H1 (cell line): ENCODE measurements at regions not wholly inside any gene's neighbourhood (a gene's known extent, or its start where the extent isn't known, plus 50 kb on each side); places are given as distances from the start of the nearest gene placed in this dataset.

Experiments
- CTCF ChIA-PET: fragments of 300-600 bp; sonication (Branson Sonifier 250); formaldehyde crosslinking; loops from one replicate; lab custom pipeline; 2021; ENCODE audit not compliant: partially characterized antibody; lab: Charles Lee
- POLR2A ChIA-PET: fragments of 300-600 bp; sonication (Branson Sonifier 250); formaldehyde crosslinking; loops from one replicate; lab custom pipeline; 2021; ENCODE audit warnings: inconsistent platforms; ENCODE audit not compliant: partially characterized antibody; lab: Charles Lee
- DNase-seq, 2 experiments: peaks; one replicate each; pipeline versions ENCODE4 v3.0.0 to v3.0.0-alpha.2; 2010 to 2022; ENCODE audit warnings: low spot score in 2 of 2, low read depth in 1 of 2, mixed read lengths in 1 of 2
- FAIRE-seq: peaks from 2 replicates; lab custom pipeline; 2011; peaks lifted over from hg19 to GRCh38; lab: Jason Lieb, UNC
- H2AFZ ChIP-seq: 2 replicates; pipeline ENCODE4 v1.8.1; 2012; ENCODE audit warnings: low read length, inconsistent platforms
- H2AK5ac ChIP-seq: 2 replicates; pipeline ENCODE4 v1.6.1; 2013; ENCODE audit warnings: low read depth, low read length
- H2BK120ac ChIP-seq: replicated peaks from 2 replicates; pipeline ENCODE3; 2013; ENCODE audit warnings: low read depth, low read length, inconsistent platforms
- H2BK12ac ChIP-seq: 2 replicates; pipeline ENCODE4 v1.6.1; 2013; ENCODE audit warnings: low read depth, low read length
- H2BK15ac ChIP-seq: 2 replicates; pipeline ENCODE4 v1.6.1; 2013; ENCODE audit warnings: low read length
- H2BK20ac ChIP-seq: 2 replicates; pipeline ENCODE4 v1.6.1; 2013; ENCODE audit warnings: low read length
- H2BK5ac ChIP-seq: 2 replicates; pipeline ENCODE4 v1.6.1; 2013; ENCODE audit warnings: low read depth, low read length
- H3K14ac ChIP-seq: 2 replicates; pipeline ENCODE4 v1.6.1; 2013; ENCODE audit warnings: inconsistent platforms; ENCODE audit not compliant: insufficient read length
- H3K18ac ChIP-seq: 2 replicates; pipeline ENCODE4 v1.6.1; 2013; ENCODE audit warnings: low read length; ENCODE audit errors: extremely low read depth
- H3K23ac ChIP-seq: 2 replicates; pipeline ENCODE4 v1.6.1; 2013; ENCODE audit warnings: inconsistent platforms; ENCODE audit not compliant: insufficient read length
- H3K23me2 ChIP-seq: 2 replicates; pipeline ENCODE4 v1.6.1; 2013; ENCODE audit warnings: low read depth, low read length
- H3K27ac ChIP-seq: 2 replicates; pipeline ENCODE4 v1.6.1; 2011; ENCODE audit warnings: low read depth, low read length, inconsistent platforms
- H3K27me3 ChIP-seq, 4 experiments: replicated peaks in 1 of 4; 1 replicate in 1 of 4; 2 replicates in 3 of 4; pipeline versions ENCODE4 v1.6.1 to v1.8.1; 2011 to 2013; ENCODE audit warnings: low read length in 3 of 4, mild to moderate bottlenecking in 3 of 4, inconsistent platforms in 2 of 4, mixed read lengths in 2 of 4, moderate library complexity in 1 of 4; ENCODE audit not compliant: control insufficient read depth in 3 of 4, insufficient read depth in 3 of 4; ENCODE audit errors: extremely low read depth in 1 of 4
- H3K36me3 ChIP-seq, 4 experiments: 2 replicates each; pipeline versions ENCODE4 v1.6.1 to v1.8.1; 2011 to 2013; ENCODE audit warnings: mild to moderate bottlenecking in 4 of 4, low read length in 3 of 4, moderate library complexity in 2 of 4, control low read depth in 1 of 4, inconsistent platforms in 1 of 4; ENCODE audit not compliant: insufficient read depth in 4 of 4, control insufficient read depth in 2 of 4
- H3K4ac ChIP-seq: replicated peaks from 2 replicates; pipeline ENCODE3; 2013; ENCODE audit warnings: low read length, low read depth, mixed read lengths, inconsistent platforms; ENCODE audit not compliant: insufficient read length
- H3K4me1 ChIP-seq, 4 experiments: replicated peaks in 1 of 4; 1 replicate in 1 of 4; 2 replicates in 3 of 4; pipeline versions ENCODE4 v1.6.1 to v1.8.1; 2011 to 2013; ENCODE audit warnings: low read length in 3 of 4, inconsistent platforms in 2 of 4, mixed read lengths in 1 of 4; ENCODE audit not compliant: insufficient read depth in 4 of 4, control insufficient read depth in 3 of 4
- H3K4me2 ChIP-seq, 2 experiments: 2 replicates each; pipeline versions ENCODE4 v1.6.1 to v1.8.1; 2011 to 2013; ENCODE audit warnings: low read depth in 2 of 2, low read length in 2 of 2, control low read depth in 1 of 2, inconsistent platforms in 1 of 2, mild to moderate bottlenecking in 1 of 2; ENCODE audit not compliant: insufficient read depth in 1 of 2
- H3K4me3 ChIP-seq, 4 experiments: fragments of 200-600, 300-600 bp in 1 of 4; sonication (generic), shearing (Covaris generic), sonication (Bioruptor Twin) in 1 of 4; 2 replicates each; pipeline versions ENCODE4 v1.5.1 to v1.8.1; 2011 to 2016; ENCODE audit warnings: low read length in 4 of 4, low read depth in 3 of 4, control low read depth in 2 of 4, inconsistent platforms in 2 of 4, mild to moderate bottlenecking in 2 of 4, mixed read lengths in 1 of 4, moderate library complexity in 1 of 4; ENCODE audit not compliant: insufficient read depth in 2 of 4; ENCODE audit errors: extremely low read depth in 1 of 4
- H3K56ac ChIP-seq: replicated peaks from 2 replicates; pipeline ENCODE3; 2013; ENCODE audit warnings: low read depth, mild to moderate bottlenecking, mixed read lengths, low read length, inconsistent platforms; ENCODE audit not compliant: insufficient read length
- H3K79me1 ChIP-seq: 2 replicates; pipeline ENCODE4 v1.6.1; 2013; ENCODE audit warnings: low read depth, low read length, control low read depth
- H3K79me2 ChIP-seq, 2 experiments: 2 replicates each; pipeline versions ENCODE4 v1.6.1 to v1.8.1; 2012 to 2013; ENCODE audit warnings: low read length in 2 of 2, mild to moderate bottlenecking in 2 of 2, inconsistent platforms in 1 of 2; ENCODE audit not compliant: insufficient read depth in 2 of 2, control insufficient read depth in 1 of 2
- H3K9ac ChIP-seq, 4 experiments: replicated peaks in 1 of 4; 1 replicate in 1 of 4; 2 replicates in 3 of 4; pipeline versions ENCODE4 v1.6.1 to v1.8.1; 2011 to 2013; ENCODE audit warnings: low read depth in 3 of 4, low read length in 3 of 4, control low read depth in 2 of 4, mild to moderate bottlenecking in 2 of 4, moderate library complexity in 2 of 4, inconsistent platforms in 1 of 4; ENCODE audit errors: extremely low read depth in 1 of 4
- H3K9me3 ChIP-seq, 2 experiments: 2 replicates each; pipeline versions ENCODE4 v1.6.1 to v1.8.1; 2012 to 2013; ENCODE audit warnings: mild to moderate bottlenecking in 2 of 2, moderate library complexity in 2 of 2, control low read depth in 1 of 2, inconsistent platforms in 1 of 2, low read depth in 1 of 2, low read length in 1 of 2, mixed read lengths in 1 of 2; ENCODE audit not compliant: insufficient read depth in 2 of 2
- H4K20me1 ChIP-seq, 2 experiments: replicated peaks in 1 of 2; 2 replicates each; pipeline versions ENCODE3 to v1.8.1; 2011 to 2013; ENCODE audit warnings: inconsistent platforms in 2 of 2, low read length in 2 of 2, mild to moderate bottlenecking in 1 of 2; ENCODE audit not compliant: insufficient read depth in 2 of 2, control insufficient read depth in 1 of 2
- H4K5ac ChIP-seq: 2 replicates; pipeline ENCODE4 v1.6.1; 2013; ENCODE audit warnings: low read length, low read depth, mixed read lengths, inconsistent platforms; ENCODE audit not compliant: insufficient read length
- H4K8ac ChIP-seq: 2 replicates; pipeline ENCODE4 v1.8.0; 2013; ENCODE audit warnings: mild to moderate bottlenecking, moderate library complexity, low read length, inconsistent platforms; ENCODE audit not compliant: insufficient read depth; ENCODE audit errors: extremely low read depth
- H4K91ac ChIP-seq: replicated peaks from 2 replicates; pipeline ENCODE3; 2013; ENCODE audit warnings: low read length, mixed read lengths, inconsistent platforms; ENCODE audit not compliant: insufficient read length
- KDM1A ChIP-seq: fragments of 200-600, 300-600 bp; sonication (generic); IDR thresholded peaks from 2 replicates; pipeline ENCODE4 v1.7.1; 2016; ENCODE audit warnings: mild to moderate bottlenecking, low read length, borderline replicate concordance
- WGBS, 2 experiments: shearing (Covaris generic) in 1 of 2; methylation state at CpG; one replicate each; pipeline versions ENCODE4 v1.1.6 to v1.1.7; 2013 to 2015; ENCODE audit warnings: low lambda C conversion rate in 2 of 2, mixed read lengths in 2 of 2, inconsistent platforms in 1 of 2, low coverage in 1 of 2, missing lambda C conversion rate in 1 of 2; ENCODE audit not compliant: insufficient replicate concordance in 2 of 2, insufficient coverage in 1 of 2, insufficient read length in 1 of 2; ENCODE audit errors: extremely low coverage in 1 of 2, missing lambda C conversion rate in 1 of 2; 5-methylcytosine and 5-hydroxymethylcytosine counted together

DNA sequence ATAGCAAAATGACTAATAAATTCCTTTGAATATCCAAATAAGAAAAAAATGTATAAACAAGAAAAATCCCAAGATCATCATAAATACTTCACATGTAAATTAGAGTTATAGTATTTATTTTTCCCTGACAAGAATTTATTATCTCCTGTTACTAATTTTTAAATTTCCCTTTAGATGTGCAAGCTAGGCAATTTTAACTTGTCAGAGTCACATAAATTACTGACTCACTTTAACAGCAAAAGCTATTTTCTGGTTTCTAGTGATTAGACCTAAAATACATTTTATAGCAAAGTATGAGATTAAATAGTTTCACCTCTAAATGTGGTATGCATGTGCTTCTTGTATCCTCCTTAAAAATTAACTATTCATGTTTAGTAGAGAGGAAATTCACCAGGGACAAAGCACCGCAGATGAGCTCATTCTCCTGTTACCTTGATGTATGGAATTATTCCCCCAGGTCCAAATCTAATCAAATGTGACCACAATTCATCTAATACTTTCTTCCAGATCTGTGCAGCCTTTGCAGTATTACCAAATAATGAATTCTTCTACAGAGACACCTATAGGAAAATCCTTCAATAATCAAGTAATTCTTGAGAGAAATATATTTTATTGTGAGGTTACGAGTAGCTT, 621.2 kb downstream of the DNAJB9 start:
- H3K4me2 ChIP-seq, result no peak overlapping the region
- no peak overlapping the region for H3K14ac ChIP-seq
- no peak overlapping the region for H3K4me3 ChIP-seq
- TF ChIP-seq KDM1A, result no peak
- ChIA-PET CTCF (interaction anchor here (1.2 kb wide), 1 partner anchor 98 kb away, joined by 3 read pairs; no protein-coding TSS in a partner anchor), POLR2A (no interaction called here)
- H4K91ac ChIP-seq, result no peak overlapping the region
- no peak overlapping the region for H2BK20ac ChIP-seq
- DNase-seq, result no peak
- H3K4me1 ChIP-seq, result no peaks in the 10 kb centered on the region
- H2AFZ ChIP-seq, result no peak overlapping the region
- no peak overlapping the region for H3K9ac ChIP-seq
- no peak overlapping the region for H3K4ac ChIP-seq
- no peak overlapping the region for H3K23ac ChIP-seq
- H3K27ac ChIP-seq, result no peak overlapping the region
- no peak overlapping the region for H2BK12ac ChIP-seq
- H2BK120ac ChIP-seq, result no peak overlapping the region
- H3K23me2 ChIP-seq, result no peaks in the 10 kb centered on the region
- no peaks in the 10 kb centered on the region for H4K20me1 ChIP-seq
- H2BK5ac ChIP-seq, result no peak overlapping the region
- FAIRE-seq, result no peak
- no peak overlapping the region for H3K18ac ChIP-seq
- no peak overlapping the region for H4K8ac ChIP-seq
- 90% methylated on average over 2 of the region's 2 CpGs; no CpG with 5 or more reads in 1 of the 2 experiments for WGBS, 2 experiments
- H2AK5ac ChIP-seq, result no peak overlapping the region
- H4K5ac ChIP-seq, result no peak overlapping the region
- H2BK15ac ChIP-seq, result no peak overlapping the region
- no peaks in the 10 kb centered on the region for H3K27me3 ChIP-seq
- no peak overlapping the region for H3K56ac ChIP-seq
- no peaks in the 10 kb centered on the region for H3K79me2 ChIP-seq
- no peaks in the 10 kb centered on the region for H3K36me3 ChIP-seq
- no peaks in the 10 kb centered on the region for H3K79me1 ChIP-seq
- no peaks in the 10 kb centered on the region for H3K9me3 ChIP-seq
